Activated CD4-positive, CD25-positive, alpha-beta regulatory T cell treated with anti-CD3 and anti-CD28 coated beads, Interleukin-2, amount 50 U/mL, for 72 hours (primary cell): ENCODE measurements at regions not wholly inside any gene's neighbourhood (a gene's known extent, or its start where the extent isn't known, plus 50 kb on each side); places are given as distances from the start of the nearest gene placed in this dataset.
"Not testable (repeated sequence)": the region's sequence is repeated elsewhere in the genome, so short reads cannot be mapped to it uniquely, and the experiment has no call there.

ENCODE experiments used
- DNase-seq: peaks from one replicate; pipeline ENCODE4 v3.0.0; 2021

- no peak for DNase-seq
These were observed 521.7 kb upstream of the DAB2 start for GRCh38 chr5:39946356-39947045.

- no peak for DNase-seq
These were observed 521.1 kb upstream of the DAB2 start for GRCh38 chr5:39945870-39946269.

GRCh38 chr5:39943811-39944210 is 519.0 kb upstream of the DAB2 start:
- no peak for DNase-seq

- no peak for DNase-seq
These were observed 517.8 kb upstream of the DAB2 start for GRCh38 chr5:39942606-39943005.

GRCh38 chr5:39941416-39941815 is 516.6 kb upstream of the DAB2 start:
- no peak for DNase-seq

GRCh38 chr5:39934830-39935229 is 510.1 kb upstream of the DAB2 start:
- DNase-seq, result no peak

GRCh38 chr5:39933061-39933460 is 508.3 kb upstream of the DAB2 start:
- no peak for DNase-seq

- DNase-seq, result no peak
These were observed 503.9 kb upstream of the DAB2 start for GRCh38 chr5:39928709-39929108.

GRCh38 chr5:39919876-39920275 is 495.1 kb upstream of the DAB2 start:
- DNase-seq, result no peak

GRCh38 chr5:39912906-39913305 is 488.1 kb upstream of the DAB2 start:
- DNase-seq, result no peak

- DNase-seq, result not testable (repeated sequence)
These were observed 482.6 kb upstream of the DAB2 start for GRCh38 chr5:39907267-39907951.

- DNase-seq, result no peak
These were observed 481.4 kb upstream of the DAB2 start for GRCh38 chr5:39906146-39906545.

GRCh38 chr5:39905356-39905755 is 480.6 kb upstream of the DAB2 start:
- no peak for DNase-seq

GRCh38 chr5:39902626-39903025 is 477.8 kb upstream of the DAB2 start:
- no peak for DNase-seq

- no peak for DNase-seq
These were observed 474.0 kb upstream of the DAB2 start for GRCh38 chr5:39898731-39899130.

- DNase-seq, result no peak
These were observed 471.9 kb upstream of the DAB2 start for GRCh38 chr5:39896706-39897105.

- DNase-seq, result no peak
These were observed 471.3 kb upstream of the DAB2 start for GRCh38 chr5:39896104-39896503.

- DNase-seq, result no peak
These were observed 467.9 kb upstream of the DAB2 start for GRCh38 chr5:39892708-39893107.

GRCh38 chr5:39891376-39891775 is 466.6 kb upstream of the DAB2 start:
- no peak for DNase-seq

- no peak for DNase-seq
These were observed 456.2 kb upstream of the DAB2 start for GRCh38 chr5:39880985-39881384.

GRCh38 chr5:39877479-39877878 is 452.7 kb upstream of the DAB2 start:
- DNase-seq, result no peak

- no peak for DNase-seq
These were observed 451.4 kb upstream of the DAB2 start for GRCh38 chr5:39876146-39876545.

GRCh38 chr5:39870137-39870536 is 445.4 kb upstream of the DAB2 start:
- no peak for DNase-seq

- DNase-seq, result no peak
These were observed 444.6 kb upstream of the DAB2 start for GRCh38 chr5:39869396-39869795.

GRCh38 chr5:39867923-39868322 is 443.1 kb upstream of the DAB2 start:
- no peak for DNase-seq
